ENCODE measurements at regions not wholly inside any gene's neighbourhood (a gene's known extent, or its start where the extent isn't known, plus 50 kb on each side); places are given as distances from the start of the nearest gene placed in this dataset.
A peak's percentile ranks its signal among the peaks of the same experiment; 100 is the strongest.

- no peak for DNase-seq
These were observed 597.5 kb downstream of the BRD1 start for GRCh38 chr22:49230194-49230577.

- no peak for DNase-seq
These were observed 598.0 kb downstream of the BRD1 start for GRCh38 chr22:49229483-49230193.

GRCh38 chr22:49228431-49229037, 599.1 kb downstream of the BRD1 start:
- no peak for DNase-seq

GRCh38 chr22:49227670-49228069, 600.0 kb downstream of the BRD1 start:
- DNase-seq = peak in 2 of 56 donors; percentile 17 to 39

- no peak for DNase-seq
These were observed 601.6 kb downstream of the BRD1 start for GRCh38 chr22:49226096-49226495.

GRCh38 chr22:49224243-49224642, 603.4 kb downstream of the BRD1 start:
- no peak for DNase-seq

- DNase-seq = no peak
These were observed 609.5 kb downstream of the BRD1 start for GRCh38 chr22:49218142-49218541.

- no peak for DNase-seq
These were observed 611.1 kb downstream of the BRD1 start for GRCh38 chr22:49216579-49216978.

- no peak for DNase-seq
These were observed 611.8 kb downstream of the BRD1 start for GRCh38 chr22:49215840-49216239.

- DNase-seq = no peak
These were observed 612.7 kb downstream of the BRD1 start for GRCh38 chr22:49214976-49215375.

- DNase-seq = no peak
These were observed 613.8 kb downstream of the BRD1 start for GRCh38 chr22:49213731-49214352.

GRCh38 chr22:49212466-49212865, 615.2 kb downstream of the BRD1 start:
- no peak for DNase-seq

GRCh38 chr22:49212002-49212401, 615.7 kb downstream of the BRD1 start:
- DNase-seq = no peak

GRCh38 chr22:49211176-49211575, 616.5 kb downstream of the BRD1 start:
- DNase-seq = no peak

- no peak for DNase-seq
These were observed 617.1 kb downstream of the BRD1 start for GRCh38 chr22:49210606-49211005.

- DNase-seq = peak in 43 of 56 donors; percentile 6 to 79 (median 47)
These were observed 618.0 kb downstream of the BRD1 start for GRCh38 chr22:49209452-49210195.

GRCh38 chr22:49208768-49209252, 618.9 kb downstream of the BRD1 start:
- no peak for DNase-seq

GRCh38 chr22:49208004-49208402, 619.7 kb downstream of the BRD1 start:
- no peak for DNase-seq

- peak in 1 of 56 donors; percentile 9 for DNase-seq
These were observed 620.4 kb downstream of the BRD1 start for GRCh38 chr22:49207008-49208003.

GRCh38 chr22:49206281-49206680, 621.4 kb downstream of the BRD1 start:
- DNase-seq = no peak

GRCh38 chr22:49205483-49205800, 622.2 kb downstream of the BRD1 start:
- DNase-seq = no peak

Measured in amygdala (tissue), 56 donors.